C1 segment of cervical spinal cord (tissue), 14 donors: ENCODE measurements at regions not wholly inside any gene's neighbourhood (a gene's known extent, or its start where the extent isn't known, plus 50 kb on each side); places are given as distances from the start of the nearest gene placed in this dataset.

Source experiments
- DNase-seq, 14 donors: peaks; one replicate each; lab custom pipeline; 2025; lab: John Stamatoyannopoulos, UW

DNA sequence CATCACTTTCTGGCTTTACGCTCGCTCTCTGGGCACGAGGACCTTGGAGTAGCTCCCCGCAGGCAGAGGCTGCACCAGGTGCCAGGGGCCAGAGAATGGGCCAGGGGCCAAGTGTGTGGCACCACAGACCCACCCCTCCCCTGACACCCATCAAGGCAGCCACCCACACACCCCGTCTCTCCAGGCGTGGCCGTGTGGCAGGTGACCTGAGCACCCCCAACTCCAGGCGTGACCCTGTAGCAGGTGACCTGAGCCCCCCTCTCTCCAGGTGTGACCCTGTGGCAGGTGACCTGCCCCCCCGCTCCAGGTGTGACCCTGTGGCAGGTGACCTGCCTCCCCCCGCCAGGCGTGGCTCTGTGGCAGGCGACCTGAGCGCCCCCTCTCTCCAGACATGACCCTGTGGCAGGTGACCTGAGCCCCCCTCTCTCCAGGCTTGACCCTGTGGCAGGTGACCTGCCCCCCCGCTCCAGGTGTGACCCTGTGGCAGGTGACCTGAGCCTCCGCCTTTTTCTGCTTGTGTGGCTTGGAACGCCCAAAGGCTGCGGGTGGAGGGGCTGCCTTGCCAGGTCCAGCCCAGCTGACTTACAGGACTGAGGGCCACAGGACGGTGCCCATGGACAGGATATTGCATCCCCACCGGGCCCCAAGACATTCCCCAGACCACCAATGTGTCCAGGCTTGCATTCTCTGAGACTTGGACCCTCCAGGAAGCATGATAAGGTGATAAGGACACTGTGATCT lies 667.2 kb downstream of the BRD1 start:
- DNase-seq: no peak

DNA sequence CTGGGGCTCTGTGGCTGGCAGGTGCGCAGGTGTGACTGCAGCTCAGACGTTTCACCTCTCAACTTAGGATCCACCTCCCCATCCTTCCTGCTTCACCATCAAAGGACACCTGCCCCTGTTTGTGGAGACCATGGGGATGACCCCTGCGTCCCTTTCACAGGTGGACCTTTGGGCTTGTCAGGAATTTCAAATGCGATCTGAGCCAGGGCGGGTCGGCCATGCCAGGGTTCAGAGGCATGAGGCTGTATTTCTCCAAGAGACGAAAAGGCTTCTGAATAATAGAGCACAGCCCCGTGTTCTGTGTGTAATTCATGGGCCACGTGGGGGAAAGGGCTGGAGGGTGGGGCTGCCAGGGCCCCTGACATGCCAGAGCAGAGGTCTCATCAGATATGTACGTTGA lies 668.0 kb downstream of the BRD1 start:
- DNase-seq: no peak

GRCh38 chr22:49158741-49159564 lies 668.7 kb downstream of the BRD1 start:
- DNase-seq: no peak

DNA sequence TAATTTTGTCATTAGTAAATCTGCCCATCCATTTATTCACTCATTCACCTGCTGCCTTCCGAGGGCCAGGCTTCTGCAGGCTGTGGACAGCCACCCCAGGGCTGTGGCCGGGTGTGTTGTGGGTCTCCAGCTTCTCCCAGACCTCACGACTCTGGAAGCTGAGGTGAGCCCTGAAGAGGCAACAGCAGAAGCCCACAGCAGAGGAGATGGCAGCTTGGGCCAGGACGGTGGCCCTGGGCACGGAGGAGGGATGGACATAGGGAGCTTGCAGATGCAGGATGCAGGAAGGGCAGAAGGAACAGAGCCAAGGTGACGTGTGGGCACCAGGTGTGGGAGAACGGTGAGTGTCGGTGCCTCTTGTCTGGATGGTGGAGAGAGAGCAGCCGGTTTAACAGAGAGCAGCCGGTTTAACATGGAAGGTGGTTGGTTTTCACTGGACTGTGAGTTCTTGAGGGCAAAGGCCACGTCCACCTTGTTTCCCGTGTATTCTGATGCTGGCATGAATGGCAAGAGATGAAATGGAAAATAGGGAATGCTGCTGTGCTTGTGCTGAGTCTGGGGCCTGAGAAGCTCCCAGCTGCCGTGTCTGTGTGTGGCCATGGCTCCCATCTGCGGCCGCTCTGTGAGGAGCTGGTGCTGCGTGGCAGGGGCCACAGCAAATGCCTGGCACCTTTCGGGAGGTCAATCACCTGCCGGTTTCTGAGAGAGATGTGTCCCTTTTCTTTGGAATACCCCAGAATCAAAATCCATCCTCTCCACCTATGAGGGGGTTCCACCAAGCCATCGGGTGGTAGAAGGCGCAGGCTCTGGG lies 669.9 kb downstream of the BRD1 start:
- DNase-seq: no peak

- no peak for DNase-seq
Observed at GRCh38 chr22:49156662-49157285, 670.9 kb downstream of the BRD1 start.

- no peak for DNase-seq
Observed at GRCh38 chr22:49155770-49156580, 671.7 kb downstream of the BRD1 start.

DNA sequence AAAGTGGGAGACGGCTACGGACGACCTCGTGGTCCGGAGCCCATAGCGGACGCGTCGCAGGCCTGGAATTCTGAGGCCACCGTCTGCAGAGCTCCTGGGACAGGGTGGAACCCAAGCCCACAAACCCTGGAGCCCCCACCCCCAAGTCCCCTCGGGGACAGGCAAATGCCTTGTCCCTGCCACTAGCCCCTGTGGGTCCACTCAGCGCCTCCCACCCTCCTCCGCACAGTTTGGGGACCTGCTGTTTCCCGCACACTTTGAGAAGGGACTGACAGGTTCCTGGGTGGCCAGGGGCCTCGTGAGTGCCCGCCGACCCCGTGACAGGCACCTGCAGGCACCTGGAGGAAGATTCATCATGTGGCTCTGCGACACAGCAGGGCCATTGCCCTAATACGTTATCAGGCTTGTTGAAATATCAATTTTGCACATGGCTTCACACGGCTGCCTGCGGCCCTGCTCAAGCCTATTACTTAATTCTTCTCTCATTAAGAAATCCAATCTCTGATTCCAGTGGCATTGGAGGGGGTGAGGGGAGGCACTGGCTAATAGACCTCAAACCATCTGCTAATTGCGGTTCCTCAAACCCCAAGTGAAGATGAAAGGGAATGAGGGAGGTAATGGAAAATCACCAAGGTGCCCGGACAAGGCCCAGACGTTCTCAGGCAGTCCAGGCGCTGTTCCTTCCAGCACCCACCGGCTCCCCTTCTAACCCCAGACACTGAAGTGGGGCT lies 672.5 kb downstream of the BRD1 start:
- DNase-seq: no peak

- DNase-seq: no peak
Observed at GRCh38 chr22:49154433-49154832, 673.2 kb downstream of the BRD1 start.

DNA sequence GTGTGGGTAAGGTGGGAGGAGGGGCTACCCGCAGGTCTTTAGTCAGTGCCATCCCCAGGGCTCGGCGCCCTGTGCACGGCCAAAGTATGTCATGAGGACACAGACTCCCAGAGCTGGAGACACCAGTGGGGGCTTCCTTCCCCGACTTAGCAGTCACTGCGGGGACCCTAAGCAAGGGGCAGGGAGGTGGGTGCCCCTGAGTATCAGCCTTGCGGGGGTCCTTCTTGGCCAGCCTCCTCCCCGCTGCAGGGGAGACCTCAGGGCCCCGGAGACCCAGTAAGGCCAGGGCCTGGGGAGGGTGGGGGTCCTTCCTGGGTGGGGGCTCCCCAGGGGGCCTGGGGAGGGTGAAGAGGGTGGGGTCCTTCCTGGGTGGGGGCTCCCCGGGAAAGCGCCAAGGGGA lies 673.8 kb downstream of the BRD1 start:
- DNase-seq: no peak

GRCh38 chr22:49152939-49153770 lies 674.5 kb downstream of the BRD1 start:
- no peak for DNase-seq

- DNase-seq: no peak
Observed at GRCh38 chr22:49152127-49152938, 675.3 kb downstream of the BRD1 start.

- DNase-seq: no peak
Observed at GRCh38 chr22:49151256-49152126, 676.2 kb downstream of the BRD1 start.

DNA sequence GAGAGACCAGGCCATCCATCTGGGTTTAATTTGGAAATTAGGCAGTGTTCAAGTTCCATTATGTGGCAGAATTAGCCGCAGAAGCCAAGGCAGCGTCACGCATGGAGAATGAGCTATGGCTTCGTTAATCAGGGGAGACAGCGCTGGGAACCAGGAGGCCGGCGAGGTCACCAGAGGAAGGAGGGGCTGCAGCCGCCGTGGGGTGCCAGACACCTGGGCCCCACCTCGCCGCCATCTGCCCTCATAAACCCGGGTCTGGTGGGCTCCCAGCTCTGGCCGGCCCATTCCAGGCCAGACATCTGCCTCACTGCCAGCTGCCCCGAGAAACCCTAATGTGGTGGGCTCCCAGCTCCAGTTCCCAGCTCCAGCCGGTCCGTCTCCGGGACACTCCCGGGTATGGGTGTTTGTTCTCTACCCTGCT lies 676.9 kb downstream of the BRD1 start:
- DNase-seq: no peak

DNA sequence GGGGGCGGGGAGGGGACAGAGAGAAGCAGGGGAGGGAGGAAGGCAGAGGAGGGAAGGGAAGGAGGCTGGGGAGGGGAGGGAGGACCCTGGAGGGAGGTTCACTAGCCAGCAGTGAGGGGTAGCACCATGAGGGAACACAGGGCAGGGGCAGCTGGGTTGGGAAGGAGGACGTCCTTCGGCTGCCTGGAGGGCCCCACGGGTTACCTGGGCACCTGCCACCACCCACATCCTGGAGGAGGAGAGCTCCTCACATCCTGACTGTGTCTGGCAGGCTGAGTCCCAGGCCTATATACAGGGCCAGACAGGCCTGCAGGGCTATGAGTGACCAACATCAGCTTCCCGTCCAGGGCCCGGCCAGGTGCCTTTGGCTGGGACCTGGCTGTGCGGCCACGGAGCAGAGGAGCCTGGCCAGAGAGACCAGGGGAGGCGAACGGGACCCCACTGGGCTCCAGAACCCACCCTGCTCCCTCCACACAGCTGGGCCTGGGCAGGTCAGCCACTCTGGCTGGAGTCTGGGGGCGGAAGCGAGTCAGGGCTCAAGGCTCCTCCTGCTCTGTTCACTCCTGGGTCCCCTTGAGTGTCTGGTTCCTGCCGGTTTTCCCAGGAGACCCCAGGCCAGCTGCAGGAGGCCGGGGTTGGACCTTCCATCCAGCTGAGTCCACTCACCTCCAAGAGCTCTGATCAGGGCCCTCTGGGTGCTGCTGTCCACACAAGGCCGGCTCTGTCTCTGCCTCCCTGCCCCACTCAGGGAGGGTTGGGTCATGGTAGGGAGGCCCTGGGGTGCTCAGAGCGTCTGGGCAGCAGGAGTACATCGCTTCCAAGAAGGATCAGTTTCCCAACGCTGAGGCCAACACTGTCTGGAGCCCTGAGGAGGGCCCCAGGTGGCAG lies 677.7 kb downstream of the BRD1 start:
- no peak for DNase-seq

DNA sequence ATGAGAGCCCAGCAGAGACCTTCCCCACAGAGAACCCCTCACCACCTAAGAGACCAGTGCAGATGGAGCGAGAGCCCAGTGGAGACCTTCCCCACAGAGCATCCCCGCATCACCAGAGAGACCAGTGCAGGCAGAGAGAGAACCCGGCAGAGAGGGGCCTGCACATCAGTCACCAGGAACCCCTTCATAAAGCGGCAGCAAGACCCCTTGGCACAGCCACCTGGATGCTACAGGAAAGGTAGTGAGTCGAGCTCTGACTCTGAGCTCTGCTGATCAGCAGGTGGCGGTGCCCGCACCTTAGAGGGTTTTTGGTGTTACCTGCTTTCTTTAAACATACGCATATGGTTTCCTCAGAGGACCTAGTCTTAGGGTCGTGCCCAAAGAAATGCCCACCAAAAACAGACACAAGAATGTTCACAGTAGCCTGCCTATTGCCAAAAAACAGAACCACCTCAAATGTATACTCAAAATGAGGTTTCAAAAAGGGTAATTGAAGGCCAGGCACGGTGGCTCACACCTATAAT lies 678.7 kb downstream of the BRD1 start:
- DNase-seq: no peak

- no peak for DNase-seq
Observed at GRCh38 chr22:49147617-49148175, 680.0 kb downstream of the BRD1 start.
